ENCODE measurements at regions not wholly inside any gene's neighbourhood (a gene's known extent, or its start where the extent isn't known, plus 50 kb on each side); places are given as distances from the start of the nearest gene placed in this dataset.
A peak's percentile ranks its signal among the peaks of the same experiment; 100 is the strongest.
"Not testable (repeated sequence)": the region's sequence is repeated elsewhere in the genome, so short reads cannot be mapped to it uniquely, and the experiment has no call there.

DNA sequence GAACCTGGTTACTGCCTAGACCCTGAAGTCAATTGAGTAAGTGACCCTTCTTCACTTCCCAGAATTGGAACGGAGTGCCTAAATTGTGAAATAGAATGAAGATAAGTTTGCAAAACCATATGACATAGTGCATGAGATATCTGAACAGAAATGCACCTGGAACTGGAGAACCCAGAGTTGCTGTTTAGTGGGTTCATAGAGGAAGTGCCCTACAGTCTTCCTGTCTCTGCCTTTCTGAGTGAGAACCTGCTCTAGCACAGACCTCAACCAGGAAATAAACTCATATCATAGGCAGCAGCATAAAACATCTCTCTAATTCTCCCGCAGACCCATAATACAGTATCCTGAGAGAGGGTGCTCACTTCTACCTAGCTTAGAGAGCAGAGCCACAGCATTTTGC is 82.9 kb downstream of the EOMES start:
- CTCF ChIA-PET: no interaction called here

DNA sequence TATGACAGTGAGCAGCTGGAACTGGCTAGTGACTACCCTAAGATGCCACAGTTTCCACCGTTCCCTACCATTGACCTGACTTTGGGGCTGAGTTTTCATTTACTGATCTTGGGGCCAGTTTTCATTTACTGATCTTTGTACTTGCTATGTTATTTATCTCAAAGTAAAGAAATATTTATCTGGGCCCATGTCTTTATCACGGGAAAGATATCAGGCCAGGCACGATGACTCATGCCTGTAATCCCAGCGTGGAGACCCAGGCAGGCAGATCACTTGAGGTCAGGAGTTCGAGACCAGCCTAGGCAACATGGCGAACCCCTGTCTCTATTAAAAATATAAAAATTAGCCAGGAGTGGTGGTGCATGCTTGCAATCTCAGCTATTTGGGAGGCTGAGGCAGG is 83.5 kb downstream of the EOMES start:
- no peak overlapping the region for H3K4me3 ChIP-seq (ENCODE audit: low read depth, low read length)
- no peaks in the 10 kb centered on the region for H3K27me3 ChIP-seq (ENCODE audit: control insufficient read depth, insufficient read depth, low read length)
- POLR2A ChIA-PET: no interaction called here
- CTCF ChIA-PET: interaction anchor here (1.1 kb wide), 1 partner anchor 26 kb away, joined by 3 read pairs; no protein-coding TSS in a partner anchor
- H3K36me3 ChIP-seq (ENCODE audit: control insufficient read depth, insufficient read depth, low read length): no peaks in the 10 kb centered on the region
- no peak for DNase-seq (ENCODE audit: low read depth)
- TF ChIP-seq CTCF (IDR thresholded peaks at IDR 0.05; ENCODE audit: insufficient read depth, low read depth, low read length): no peak

More for the DNA sequence above, 82.9 kb downstream of the EOMES start:
- POLR2A ChIA-PET: no interaction called here
- H3K36me3 ChIP-seq (ENCODE audit: control insufficient read depth, insufficient read depth, low read length): no peaks in the 10 kb centered on the region
- H3K4me3 ChIP-seq (ENCODE audit: low read depth, low read length): no peak overlapping the region
- H3K27me3 ChIP-seq (ENCODE audit: control insufficient read depth, insufficient read depth, low read length): no peaks in the 10 kb centered on the region
- TF ChIP-seq CTCF (IDR thresholded peaks at IDR 0.05; ENCODE audit: insufficient read depth, low read depth, low read length): no peak
- DNase-seq (ENCODE audit: low read depth): no peak

GRCh38 chr3:27637346-27637995 is 84.7 kb downstream of the EOMES start:
- no peak for DNase-seq (ENCODE audit: low read depth)
- TF ChIP-seq CTCF (IDR thresholded peaks at IDR 0.05; ENCODE audit: insufficient read depth, low read depth, low read length): no peak
- Histone ChIP-seq H3K4me3 (ENCODE audit: low read depth, low read length) (no peak overlapping the region), H3K27me3 (ENCODE audit: control insufficient read depth, insufficient read depth, low read length) (no peaks in the 10 kb centered on the region), H3K36me3 (ENCODE audit: control insufficient read depth, insufficient read depth, low read length) (no peaks in the 10 kb centered on the region)
- POLR2A ChIA-PET: no interaction called here
- CTCF ChIA-PET: interaction anchor here (1.0 to 1.1 kb wide), 2 partner anchors 25 to 27 kb away, joined by 3 read pairs; no protein-coding TSS in a partner anchor

GRCh38 chr3:27635006-27635405 is 87.1 kb downstream of the EOMES start:
- DNase-seq (ENCODE audit: low read depth); H3K4me3 ChIP-seq (ENCODE audit: low read depth, low read length); H3K27me3 ChIP-seq (ENCODE audit: control insufficient read depth, insufficient read depth, low read length); CTCF ChIA-PET; H3K36me3 ChIP-seq (ENCODE audit: control insufficient read depth, insufficient read depth, low read length); POLR2A ChIA-PET: not testable (repeated sequence)

- TF ChIP-seq CTCF (IDR thresholded peaks at IDR 0.05; ENCODE audit: insufficient read depth, low read depth, low read length): no peak
- H3K36me3 ChIP-seq (ENCODE audit: control insufficient read depth, insufficient read depth, low read length): no peaks in the 10 kb centered on the region
- no peak for DNase-seq (ENCODE audit: low read depth)
- H3K4me3 ChIP-seq (ENCODE audit: low read depth, low read length): peak overlapping the region; percentile 49
- ChIA-PET POLR2A (no interaction called here), CTCF (interaction anchor here (0.5 to 1.5 kb wide), 4 partner anchors 8 to 132 kb away, joined by 3 to 5 read pairs (median 4); no protein-coding TSS in a partner anchor)
- no peaks in the 10 kb centered on the region for H3K27me3 ChIP-seq (ENCODE audit: control insufficient read depth, insufficient read depth, low read length)
These were observed 88.9 kb downstream of the EOMES start for GRCh38 chr3:27633224-27633545.
